ENCODE measurements at regions not wholly inside any gene's neighbourhood (a gene's known extent, or its start where the extent isn't known, plus 50 kb on each side); places are given as distances from the start of the nearest gene placed in this dataset.

DNA sequence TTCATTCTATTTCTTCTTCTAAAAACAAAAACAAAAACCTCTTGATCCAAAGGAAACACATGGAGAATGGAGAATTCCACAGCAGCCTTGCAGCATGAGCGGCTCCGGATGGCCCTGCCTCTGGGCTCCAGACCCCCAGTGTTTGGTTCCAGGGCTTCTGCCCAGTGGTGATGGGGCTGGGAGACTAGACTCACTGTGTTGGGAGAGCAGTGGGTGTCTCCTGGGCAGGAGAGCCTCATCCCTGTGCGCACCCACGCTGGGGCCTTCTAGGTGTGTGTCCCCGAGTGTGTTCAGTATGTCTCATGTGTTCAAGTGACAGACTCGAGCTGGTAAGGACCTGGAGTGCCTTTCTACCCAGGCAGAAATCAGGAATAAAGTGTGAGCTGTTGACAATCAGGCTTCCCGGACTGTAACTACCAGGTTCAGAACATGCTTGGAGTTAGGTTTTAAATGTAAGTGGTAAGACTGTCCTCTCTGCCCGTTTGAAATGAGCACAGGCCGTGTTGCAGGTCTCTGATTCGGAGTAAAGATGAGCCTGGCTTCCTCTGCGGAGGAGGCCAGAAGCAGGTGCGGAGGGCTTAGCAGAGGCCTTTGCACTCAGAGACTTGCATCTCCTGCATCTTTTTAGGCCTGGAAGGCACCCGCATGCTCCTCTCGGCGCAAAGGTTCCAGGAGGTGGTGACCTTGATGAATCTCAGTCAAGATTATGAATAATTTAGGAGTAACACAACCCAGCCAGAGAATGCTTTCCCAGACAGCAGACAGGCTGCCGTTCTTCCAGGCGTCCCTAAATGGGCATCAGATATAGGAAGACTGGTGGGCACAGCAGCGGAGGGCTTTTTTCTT, 253.6 kb downstream of the CDH26 start:
- DNase-seq (ENCODE audit: low read depth in 2 of 2) = no peak

DNA sequence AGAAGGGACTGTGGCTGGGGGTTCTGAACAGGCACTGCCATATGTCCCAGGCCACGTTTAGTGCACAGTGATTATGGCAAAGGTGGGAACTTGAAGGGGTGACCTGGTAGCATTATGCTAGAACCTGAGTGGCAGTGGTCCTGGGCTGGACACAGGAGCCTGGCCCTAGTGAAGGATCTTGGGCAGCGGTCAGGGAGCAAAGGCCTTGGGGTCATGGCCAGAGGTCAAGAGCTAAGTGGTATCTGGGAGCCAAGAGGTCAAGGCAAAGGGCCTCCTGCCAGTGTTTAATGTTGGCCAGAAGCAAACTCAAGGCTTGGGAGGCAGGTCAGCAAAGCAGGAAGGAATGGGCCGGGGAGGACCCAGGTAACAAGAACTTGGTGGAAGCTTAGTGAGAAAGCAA, 254.5 kb downstream of the CDH26 start:
- no peak for DNase-seq (ENCODE audit: low read depth in 2 of 2)

GRCh38 chr20:60213126-60213893, 255.1 kb downstream of the CDH26 start:
- no peak for DNase-seq (ENCODE audit: low read depth in 2 of 2)

GRCh38 chr20:60214901-60215815, 256.9 kb downstream of the CDH26 start:
- DNase-seq (ENCODE audit: low read depth in 2 of 2) = no peak

- DNase-seq (ENCODE audit: low read depth in 2 of 2) = no peak
Measured at GRCh38 chr20:60215816-60216730, 257.9 kb downstream of the CDH26 start.

DNA sequence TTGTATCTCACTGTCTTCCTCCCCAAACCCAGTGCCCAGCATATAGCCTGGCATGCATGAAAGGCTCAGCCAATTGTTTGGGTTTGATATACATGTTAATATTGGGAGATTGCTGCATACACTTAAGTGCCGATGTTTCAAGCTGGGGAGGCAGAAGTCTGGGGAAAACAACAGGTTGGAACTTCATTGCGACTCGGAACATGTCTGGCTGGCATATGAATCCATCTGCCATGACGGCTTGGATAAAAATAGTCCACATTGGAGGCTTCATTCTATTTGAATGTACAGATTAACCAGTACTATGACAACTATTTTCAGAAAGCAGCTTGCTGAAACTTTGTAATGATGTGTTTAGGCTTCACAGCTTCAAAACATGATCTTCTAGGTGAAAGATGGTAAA, 261.0 kb downstream of the CDH26 start:
- DNase-seq (ENCODE audit: low read depth in 2 of 2) = no peak

GRCh38 chr20:60219984-60220562, 261.9 kb downstream of the CDH26 start:
- no peak for DNase-seq (ENCODE audit: low read depth in 2 of 2)

- DNase-seq (ENCODE audit: low read depth in 2 of 2) = no peak
Measured at GRCh38 chr20:60220706-60221105, 262.5 kb downstream of the CDH26 start.

GRCh38 chr20:60221593-60221992, 263.4 kb downstream of the CDH26 start:
- no peak for DNase-seq (ENCODE audit: low read depth in 2 of 2)

DNA sequence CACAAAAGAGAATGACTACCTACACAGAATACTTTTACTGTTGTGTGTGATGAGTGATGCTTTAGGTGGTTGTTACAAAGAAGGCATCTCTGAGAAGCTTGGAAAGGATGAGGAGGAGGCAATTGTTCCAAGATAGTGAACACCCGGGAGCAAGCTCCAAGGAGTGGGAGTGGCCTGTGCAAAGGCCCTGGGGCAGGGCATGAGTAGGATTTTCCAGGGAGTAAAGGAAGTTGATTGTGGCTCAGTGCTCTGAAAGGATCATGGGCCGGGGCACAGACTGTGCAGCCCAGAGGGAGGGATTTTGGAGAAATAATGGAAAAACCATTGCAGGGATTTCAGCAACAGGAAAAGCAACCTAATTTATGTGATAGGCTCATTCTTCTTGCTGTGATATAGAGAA, 264.3 kb downstream of the CDH26 start:
- no peak for DNase-seq (ENCODE audit: low read depth in 2 of 2)

- no peak for DNase-seq (ENCODE audit: low read depth in 2 of 2)
Measured at GRCh38 chr20:60223174-60223573, 265.0 kb downstream of the CDH26 start.

GRCh38 chr20:60224914-60225313, 266.7 kb downstream of the CDH26 start:
- no peak for DNase-seq (ENCODE audit: low read depth in 2 of 2)

- no peak for DNase-seq (ENCODE audit: low read depth in 2 of 2)
Measured at GRCh38 chr20:60228255-60228654, 270.0 kb downstream of the CDH26 start.

GRCh38 chr20:60232380-60232779, 274.2 kb downstream of the CDH26 start:
- DNase-seq (ENCODE audit: low read depth in 2 of 2) = no peak

GRCh38 chr20:60233018-60233630, 274.9 kb downstream of the CDH26 start:
- no peak for DNase-seq (ENCODE audit: low read depth in 2 of 2)

GRCh38 chr20:60236613-60237012, 278.4 kb downstream of the CDH26 start:
- no peak for DNase-seq (ENCODE audit: low read depth in 2 of 2)

DNA sequence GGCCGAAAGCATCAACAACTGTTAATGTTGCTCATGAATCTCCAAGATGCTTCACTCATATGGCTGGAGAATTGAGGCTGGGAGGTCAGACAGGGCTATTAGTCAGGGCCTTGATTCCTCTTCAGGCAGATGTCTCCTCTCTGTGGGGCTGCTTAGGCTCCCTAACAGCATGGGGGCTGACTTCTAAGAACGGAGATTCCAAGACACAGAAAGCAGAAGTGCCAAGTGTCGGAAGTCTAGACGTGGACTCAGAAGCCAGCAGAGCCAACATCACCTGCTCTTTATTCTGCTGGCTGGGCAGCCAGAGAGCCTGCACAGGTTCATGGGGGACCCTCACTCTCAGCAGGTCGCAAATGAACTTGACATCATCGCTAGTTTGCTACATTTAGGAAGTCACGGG, 279.8 kb downstream of the CDH26 start:
- no peak for DNase-seq (ENCODE audit: low read depth in 2 of 2)

GRCh38 chr20:60238992-60239660, 280.9 kb downstream of the CDH26 start:
- no peak for DNase-seq (ENCODE audit: low read depth in 2 of 2)

DNA sequence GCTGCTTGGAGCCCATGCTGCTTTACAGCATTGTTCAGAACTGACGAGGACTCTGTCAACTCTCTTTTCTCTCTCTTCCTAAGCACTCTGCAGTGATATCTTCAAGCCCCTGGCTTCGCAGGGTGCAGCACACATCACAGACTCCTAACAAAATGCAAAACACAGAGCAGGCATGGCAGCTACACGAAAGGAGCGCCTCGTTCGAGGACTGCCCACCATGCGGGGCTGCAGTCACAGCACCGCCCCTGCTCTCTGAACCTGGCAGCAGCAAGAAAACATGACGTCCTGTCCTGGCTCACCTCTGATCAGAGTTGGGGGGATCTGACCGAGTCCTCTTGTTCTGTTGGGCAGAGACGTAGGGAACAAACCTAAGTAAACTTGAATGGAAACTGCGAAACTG, 281.7 kb downstream of the CDH26 start:
- DNase-seq (ENCODE audit: low read depth in 2 of 2) = no peak

- DNase-seq (ENCODE audit: low read depth in 2 of 2) = no peak
Measured at GRCh38 chr20:60240415-60240814, 282.2 kb downstream of the CDH26 start.
